Prostate gland (tissue), 2 donors: ENCODE measurements at regions not wholly inside any gene's neighbourhood (a gene's known extent, or its start where the extent isn't known, plus 50 kb on each side); places are given as distances from the start of the nearest gene placed in this dataset.

Experiments used
- DNase-seq: peaks from one replicate; pipeline ENCODE4 v3.0.0-alpha.2; 2019; ENCODE audit warnings: low spot score
- H3K27ac ChIP-seq, 2 donors: fragments of 200-600 bp; sonication (generic); 2 replicates each; pipeline ENCODE4 v1.5.1; 2017 to 2019
- H3K27me3 ChIP-seq: fragments of 200-600 bp; sonication (generic); replicated peaks from 2 replicates; pipeline ENCODE4 v1.5.1; 2019; ENCODE audit not compliant: insufficient read depth
- H3K36me3 ChIP-seq, 2 donors: fragments of 200-600 bp; sonication (generic); 1 replicate in 1 of 2; 2 replicates in 1 of 2; pipeline versions ENCODE4 v1.5.1 to v1.8.1; 2017 to 2019
- H3K4me1 ChIP-seq: fragments of 200-600 bp; sonication (generic); replicated peaks from 2 replicates; pipeline ENCODE4 v1.5.1; 2019
- H3K4me3 ChIP-seq, 2 donors: fragments of 200-600 bp; sonication (generic); 2 replicates each; pipeline ENCODE4 v1.5.1; 2017 to 2019
- H3K9me3 ChIP-seq: fragments of 200-600 bp; sonication (generic); 2 replicates; pipeline ENCODE4 v1.5.1; 2017
- POLR2A ChIP-seq: fragments of 450-650 bp; IDR thresholded peaks from one replicate; pipeline ENCODE4 v1.6.1; 2016; ENCODE audit warnings: antibody characterized with exemption, mild to moderate bottlenecking
- POLR2AphosphoS5 ChIP-seq: sonication (generic); formaldehyde crosslinking; IDR thresholded peaks from one replicate; pipeline ENCODE4 v1.6.1; 2017; ENCODE audit warnings: antibody characterized with exemption
- WGBS: methylation state at CpG from one replicate; pipeline ENCODE4 v1.1.5; 2018; 5-methylcytosine and 5-hydroxymethylcytosine counted together
- intact Hi-C: fragments of 100-400 bp; cut with DNase I; formaldehyde crosslinking; loops from one replicate; pipeline ENCODE4 v1.14.2; 2022
- TF ChIP-seq, protein P1 (sequence below), 4 experiments: fragments of 200-600 bp in 2 of 4; fragments of 450-650 bp in 2 of 4; sonication (generic) in 2 of 4; IDR thresholded peaks; 1 replicate in 3 of 4; 2 replicates in 1 of 4; pipeline ENCODE4 v1.5.1; 2016 to 2019; ENCODE audit warnings: antibody characterized with exemption in 4 of 4, mild to moderate bottlenecking in 2 of 4, moderate library complexity in 2 of 4

- intact Hi-C loops: no loop called here
- no peak for DNase-seq
These were observed 62.4 kb upstream of the URI1 start for GRCh38 chr19:29879655-29879974.

DNA sequence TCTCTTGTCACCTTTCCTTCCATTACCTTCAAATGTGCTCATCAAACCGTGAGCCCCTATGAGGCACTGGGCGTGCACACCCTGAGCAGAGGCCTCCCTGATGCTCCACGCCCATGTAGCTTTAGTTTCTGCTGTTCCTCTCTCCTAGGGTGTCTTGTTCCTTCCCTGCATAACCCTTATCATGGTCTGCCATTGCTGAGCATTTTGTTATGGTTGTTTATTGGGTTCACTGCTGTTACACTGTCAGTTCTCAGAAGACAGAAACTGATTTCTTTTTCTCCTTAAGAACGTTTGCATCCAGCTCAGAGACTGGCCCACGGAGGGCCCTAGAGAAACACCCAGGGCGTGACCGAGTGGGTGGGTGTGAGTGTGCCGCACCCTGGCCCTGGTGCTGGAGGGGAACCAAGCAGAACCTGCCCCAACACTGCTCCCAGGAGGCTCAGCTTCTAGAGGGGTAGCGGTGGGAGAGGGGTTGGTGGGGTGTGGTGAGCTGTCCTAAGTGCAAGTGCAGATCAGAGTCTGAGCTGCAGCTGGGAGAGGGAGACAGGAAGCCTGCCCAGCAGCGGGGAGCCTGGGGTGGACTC is 61.4 kb upstream of the URI1 start:
- no peaks in the 10 kb centered on the region for H3K36me3 ChIP-seq
- TF ChIP-seq, protein P1, sequence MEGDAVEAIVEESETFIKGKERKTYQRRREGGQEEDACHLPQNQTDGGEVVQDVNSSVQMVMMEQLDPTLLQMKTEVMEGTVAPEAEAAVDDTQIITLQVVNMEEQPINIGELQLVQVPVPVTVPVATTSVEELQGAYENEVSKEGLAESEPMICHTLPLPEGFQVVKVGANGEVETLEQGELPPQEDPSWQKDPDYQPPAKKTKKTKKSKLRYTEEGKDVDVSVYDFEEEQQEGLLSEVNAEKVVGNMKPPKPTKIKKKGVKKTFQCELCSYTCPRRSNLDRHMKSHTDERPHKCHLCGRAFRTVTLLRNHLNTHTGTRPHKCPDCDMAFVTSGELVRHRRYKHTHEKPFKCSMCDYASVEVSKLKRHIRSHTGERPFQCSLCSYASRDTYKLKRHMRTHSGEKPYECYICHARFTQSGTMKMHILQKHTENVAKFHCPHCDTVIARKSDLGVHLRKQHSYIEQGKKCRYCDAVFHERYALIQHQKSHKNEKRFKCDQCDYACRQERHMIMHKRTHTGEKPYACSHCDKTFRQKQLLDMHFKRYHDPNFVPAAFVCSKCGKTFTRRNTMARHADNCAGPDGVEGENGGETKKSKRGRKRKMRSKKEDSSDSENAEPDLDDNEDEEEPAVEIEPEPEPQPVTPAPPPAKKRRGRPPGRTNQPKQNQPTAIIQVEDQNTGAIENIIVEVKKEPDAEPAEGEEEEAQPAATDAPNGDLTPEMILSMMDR (IDR thresholded peaks at IDR 0.05): no peak
- TF ChIP-seq POLR2AphosphoS5: no peak
- TF ChIP-seq POLR2A: no peak
- H3K4me1 ChIP-seq: no peaks in the 10 kb centered on the region
- intact Hi-C loops: no loop called here
- no peak overlapping the region for H3K27ac ChIP-seq
- no peak overlapping the region for H3K4me3 ChIP-seq
- 54% methylated on average over 10 of the region's 10 CpGs for WGBS
- peaks cover 12% of the 10 kb centered on the region for H3K27me3 ChIP-seq
- no peaks in the 10 kb centered on the region for H3K9me3 ChIP-seq
- no peak for DNase-seq

More at GRCh38 chr19:29879655-29879974, 62.4 kb upstream of the URI1 start:
- no peaks in the 10 kb centered on the region for H3K36me3 ChIP-seq
- no peak overlapping the region for H3K4me3 ChIP-seq
- H3K27me3 ChIP-seq: peaks cover 12% of the 10 kb centered on the region
- no peaks in the 10 kb centered on the region for H3K9me3 ChIP-seq
- no peak overlapping the region for H3K27ac ChIP-seq
- TF ChIP-seq, protein P1 (IDR thresholded peaks at IDR 0.05): no peak
- TF ChIP-seq POLR2A: no peak
- TF ChIP-seq POLR2AphosphoS5: no peak
- no peaks in the 10 kb centered on the region for H3K4me1 ChIP-seq
- WGBS: 48% methylated on average over 7 of the region's 7 CpGs

- no peak overlapping the region for H3K4me3 ChIP-seq
- H3K27me3 ChIP-seq: peaks cover 12% of the 10 kb centered on the region
- H3K4me1 ChIP-seq: no peaks in the 10 kb centered on the region
- H3K27ac ChIP-seq: no peak overlapping the region
- TF ChIP-seq POLR2AphosphoS5: no peak
- TF ChIP-seq POLR2A: no peak
- TF ChIP-seq, protein P1 (IDR thresholded peaks at IDR 0.05): no peak
- WGBS: 87% methylated on average over 5 of the region's 5 CpGs
- no peaks in the 10 kb centered on the region for H3K36me3 ChIP-seq
- H3K9me3 ChIP-seq: no peaks in the 10 kb centered on the region
- intact Hi-C loops: no loop called here
- DNase-seq: no peak
These were observed 60.7 kb upstream of the URI1 start for GRCh38 chr19:29881386-29881785.

DNA sequence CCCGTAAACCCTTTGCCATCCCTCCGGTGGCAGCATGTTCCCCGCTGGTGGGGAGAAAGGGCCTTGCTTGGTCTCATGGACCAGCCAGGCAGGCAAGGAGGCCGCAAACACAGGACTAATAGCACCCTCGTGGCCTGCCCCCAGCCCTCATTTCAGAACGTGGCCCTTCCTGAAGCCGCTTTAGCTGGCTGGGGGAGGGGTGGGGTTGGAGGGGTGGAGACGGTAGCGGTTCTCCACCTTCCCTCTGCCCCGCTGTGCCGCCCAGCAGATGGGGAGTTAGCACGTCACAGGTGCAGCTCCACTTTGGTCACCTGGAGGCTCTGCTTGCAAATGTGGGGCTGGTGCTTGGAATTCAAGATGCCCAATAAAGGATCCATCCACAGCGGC is 59.3 kb upstream of the URI1 start:
- H3K27me3 ChIP-seq: peaks cover 12% of the 10 kb centered on the region
- WGBS: 54% methylated on average over 13 of the region's 13 CpGs
- no peak for DNase-seq

GRCh38 chr19:29884044-29884443 is 58.0 kb upstream of the URI1 start:
- H3K4me1 ChIP-seq: no peaks in the 10 kb centered on the region
- H3K27me3 ChIP-seq: peaks cover 12% of the 10 kb centered on the region
- no peak overlapping the region for H3K4me3 ChIP-seq
- 90% methylated on average over 2 of the region's 2 CpGs for WGBS
- TF ChIP-seq POLR2A (no peak), POLR2AphosphoS5 (no peak)
- TF ChIP-seq, protein P1 (IDR thresholded peaks at IDR 0.05): no peak
- intact Hi-C loops: no loop called here
- no peaks in the 10 kb centered on the region for H3K9me3 ChIP-seq
- H3K36me3 ChIP-seq: no peaks in the 10 kb centered on the region
- no peak overlapping the region for H3K27ac ChIP-seq
- DNase-seq: no peak

More for the DNA sequence above, 59.3 kb upstream of the URI1 start:
- no peaks in the 10 kb centered on the region for H3K4me1 ChIP-seq
- H3K36me3 ChIP-seq: no peaks in the 10 kb centered on the region
- no peak overlapping the region for H3K27ac ChIP-seq
- H3K9me3 ChIP-seq: no peaks in the 10 kb centered on the region
- intact Hi-C loops: no loop called here
- TF ChIP-seq, protein P1 (IDR thresholded peaks at IDR 0.05): no peak
- TF ChIP-seq POLR2AphosphoS5 (no peak), POLR2A (no peak)
- H3K4me3 ChIP-seq: no peak overlapping the region
